ENCODE measurements at regions not wholly inside any gene's neighbourhood (a gene's known extent, or its start where the extent isn't known, plus 50 kb on each side); places are given as distances from the start of the nearest gene placed in this dataset.

DNA sequence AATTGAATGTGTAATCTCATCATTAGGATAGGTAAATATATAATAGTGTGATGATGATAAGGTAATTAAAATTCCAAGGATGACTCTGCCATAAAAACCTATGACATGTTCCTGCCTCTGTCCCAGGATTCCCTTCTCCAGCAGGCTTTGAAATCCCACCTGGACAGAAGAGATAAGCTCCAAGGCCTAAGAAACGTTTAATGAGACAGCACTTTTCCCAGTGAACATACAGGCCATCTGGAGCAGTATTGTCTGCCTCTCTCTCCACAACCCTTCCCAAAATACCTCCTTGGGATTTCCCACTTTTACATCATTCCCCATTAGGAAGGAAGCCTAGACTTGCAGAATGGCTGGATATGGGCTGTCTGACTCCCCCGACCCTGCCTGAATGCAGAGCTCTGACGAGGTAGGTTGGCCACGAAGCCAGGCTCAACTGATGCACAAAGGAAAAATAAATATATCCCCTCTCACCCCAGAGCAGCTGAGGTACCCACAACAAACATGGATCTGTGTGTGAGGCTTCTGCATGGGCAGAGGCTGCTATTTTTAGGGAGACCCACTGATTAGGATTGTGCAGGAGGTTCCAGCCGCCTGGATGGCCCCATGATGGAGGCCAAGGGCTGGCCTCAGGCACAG, 71.0 kb downstream of the TMPRSS5 start:
- no peak for DNase-seq

DNA sequence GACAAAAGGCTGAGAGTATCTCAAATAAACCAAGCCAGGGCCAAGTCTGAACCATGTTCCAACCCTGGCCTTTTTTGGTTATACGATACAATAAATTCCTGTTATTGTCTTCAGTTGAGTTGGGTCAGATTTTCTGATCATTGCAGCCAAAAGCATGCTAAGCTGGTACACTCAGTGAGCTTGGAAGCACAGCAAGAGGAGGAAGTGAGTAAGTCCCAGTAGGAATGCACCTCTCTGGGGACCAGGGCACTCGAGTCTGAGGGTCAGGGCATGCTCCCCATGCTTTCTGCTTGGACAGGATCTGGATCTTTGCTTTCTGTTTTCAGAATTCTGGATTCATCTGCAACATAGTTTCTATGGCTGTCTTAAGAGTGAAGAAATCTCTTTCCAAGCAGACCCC, 73.1 kb downstream of the TMPRSS5 start:
- DNase-seq: no peak

DNA sequence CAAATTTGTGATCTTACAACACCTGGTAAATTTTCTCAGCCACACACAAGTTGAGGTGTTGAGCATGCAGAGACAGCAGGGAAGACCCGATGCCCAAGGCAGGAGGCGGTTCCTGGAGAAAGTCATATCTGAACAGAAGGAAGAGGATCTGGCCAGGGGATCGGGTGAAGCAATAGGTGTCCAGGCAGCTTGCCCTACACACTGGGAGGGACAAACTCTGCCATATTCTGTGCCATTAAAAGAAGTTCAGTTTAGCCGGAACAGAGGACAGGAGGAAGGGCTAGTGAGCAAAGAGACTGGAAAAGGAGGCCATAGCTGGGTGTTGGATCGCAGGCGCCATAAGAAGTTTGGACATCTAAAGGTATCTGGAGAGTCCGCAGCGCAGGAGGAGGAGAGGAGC, 76.5 kb downstream of the TMPRSS5 start:
- no peak for DNase-seq

DNA sequence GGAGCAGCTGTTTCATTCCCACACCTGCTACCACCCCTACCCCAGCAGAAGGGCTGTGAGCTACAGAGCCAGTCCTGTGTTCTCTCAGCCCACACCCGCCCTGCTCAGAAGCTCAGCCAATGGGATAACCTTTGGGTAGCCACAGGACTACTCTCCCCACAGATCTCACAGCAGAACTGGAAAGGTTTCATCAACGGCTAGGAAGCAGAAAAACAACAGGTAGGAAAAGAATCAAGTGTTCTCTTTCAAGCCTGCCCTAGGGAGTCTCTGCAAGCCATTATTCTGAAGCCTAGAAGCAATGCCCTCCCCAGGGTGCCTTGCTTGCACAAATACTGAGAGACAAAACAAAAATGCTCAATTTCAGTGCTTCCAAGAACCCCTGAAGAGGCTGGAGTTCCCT, 77.2 kb downstream of the TMPRSS5 start:
- DNase-seq: no peak

DNA sequence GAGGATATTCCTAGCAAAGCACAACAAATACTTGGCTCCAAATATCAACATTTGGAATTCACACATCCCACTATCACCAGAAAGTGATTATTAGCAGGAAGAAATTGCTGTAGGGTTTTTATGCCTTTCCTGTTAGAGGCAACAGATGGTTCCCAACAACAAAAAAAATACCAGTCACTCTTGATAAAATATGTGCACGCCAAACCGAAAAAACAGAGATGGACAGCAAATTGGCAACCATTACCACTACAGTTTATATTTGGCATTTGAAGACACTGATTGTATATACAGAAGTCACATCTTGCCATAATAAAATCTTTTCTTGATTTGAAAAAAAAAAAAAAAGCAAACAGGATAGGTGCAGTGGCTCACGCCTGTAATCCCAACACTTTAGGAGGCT, 78.2 kb downstream of the TMPRSS5 start:
- DNase-seq: no peak

DNA sequence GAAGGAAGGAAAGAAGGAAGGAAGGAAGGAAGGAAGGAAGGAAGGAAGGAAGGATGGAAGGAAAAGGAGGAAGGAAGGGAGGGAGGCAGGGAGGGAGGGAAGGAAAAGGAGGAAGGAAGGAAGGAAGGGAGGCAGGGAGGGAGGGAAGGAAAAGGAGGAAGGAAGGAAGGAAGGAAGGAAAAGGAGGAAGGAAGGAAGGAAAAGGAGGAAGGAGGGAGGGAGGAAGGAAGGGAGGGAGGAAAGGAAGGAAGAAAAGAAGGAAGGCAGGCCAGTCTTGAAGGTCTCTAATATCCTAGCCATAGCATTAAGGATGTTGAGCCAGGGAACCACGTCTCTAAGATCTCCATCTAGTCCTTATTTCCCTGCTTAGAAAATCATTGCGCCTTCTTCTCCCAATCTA, 78.8 kb downstream of the TMPRSS5 start:
- DNase-seq: no peak

DNA sequence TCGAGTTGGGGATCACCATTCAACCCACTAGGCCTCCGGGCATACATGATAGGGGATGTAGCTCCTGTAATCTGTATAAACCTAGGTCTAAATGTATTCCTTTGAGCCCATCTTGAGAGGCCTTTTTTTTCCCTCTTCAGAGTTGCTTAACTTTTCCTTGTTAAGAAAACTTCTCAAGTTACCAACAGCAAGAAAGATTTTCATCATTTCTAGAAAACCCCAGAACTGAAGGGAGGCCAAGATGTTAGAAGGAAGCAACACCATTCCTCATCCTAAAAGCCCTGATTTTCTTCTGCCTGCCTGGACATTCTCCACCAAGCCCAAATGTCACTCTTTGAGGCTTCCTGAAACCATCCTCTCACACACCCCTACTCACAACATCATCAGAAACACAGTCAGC, 79.4 kb downstream of the TMPRSS5 start:
- no peak for DNase-seq

DNA sequence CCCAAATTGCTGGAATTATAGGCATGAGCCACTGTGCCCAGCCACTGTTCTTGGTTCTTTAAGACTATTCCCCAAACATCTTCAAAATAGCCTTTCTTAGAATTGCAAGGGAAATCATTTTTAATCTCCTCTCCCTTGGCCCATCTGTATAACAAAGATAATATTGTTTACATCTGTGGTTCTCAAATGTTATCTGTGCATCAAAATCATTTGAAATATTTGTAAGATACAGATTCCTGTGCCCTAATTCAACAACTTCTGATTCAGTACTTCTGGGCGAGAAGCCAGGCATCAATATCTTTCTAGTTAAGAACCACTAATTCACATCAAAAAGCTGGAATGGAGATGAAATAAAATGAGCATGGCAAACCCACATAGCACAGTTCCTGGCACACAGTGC, 83.0 kb downstream of the TMPRSS5 start:
- no peak for DNase-seq

DNA sequence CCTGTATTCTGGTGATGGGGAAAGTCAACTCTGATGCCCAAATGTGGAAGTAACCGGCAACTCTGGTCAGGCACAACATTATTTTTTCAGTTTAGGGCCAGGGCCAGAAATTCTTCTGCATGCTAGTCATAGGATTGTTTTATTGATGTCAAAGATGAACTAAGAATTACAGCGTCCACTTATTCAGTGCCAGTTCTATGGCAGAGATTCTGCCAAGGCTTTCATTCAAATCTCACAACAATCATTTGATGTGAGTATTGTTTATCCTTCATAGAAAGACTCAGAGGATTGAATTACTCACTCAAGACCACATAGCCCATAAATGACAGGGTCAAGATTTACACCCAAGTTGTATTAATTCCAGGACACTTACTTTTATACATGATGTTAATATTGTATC, 87.7 kb downstream of the TMPRSS5 start:
- DNase-seq: no peak

DNA sequence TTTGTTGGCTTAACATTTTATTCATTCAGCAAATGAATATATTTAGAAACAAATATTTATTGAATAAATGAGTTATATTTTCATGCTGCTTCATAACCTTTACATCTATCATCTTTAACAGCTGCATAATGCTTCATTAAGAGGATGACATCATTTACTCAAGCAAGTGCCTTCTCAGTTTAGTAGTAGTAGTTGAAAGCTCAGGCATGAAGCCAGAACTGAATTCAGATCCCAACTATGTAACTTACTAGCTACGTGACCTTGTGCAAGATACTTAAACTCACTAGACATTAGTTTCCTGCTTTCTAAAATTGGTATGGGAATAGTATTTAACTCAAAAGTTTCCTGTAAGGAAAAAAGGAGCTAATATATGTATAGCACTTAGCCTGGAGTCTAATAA, 90.3 kb downstream of the TMPRSS5 start:
- no peak for DNase-seq

DNA sequence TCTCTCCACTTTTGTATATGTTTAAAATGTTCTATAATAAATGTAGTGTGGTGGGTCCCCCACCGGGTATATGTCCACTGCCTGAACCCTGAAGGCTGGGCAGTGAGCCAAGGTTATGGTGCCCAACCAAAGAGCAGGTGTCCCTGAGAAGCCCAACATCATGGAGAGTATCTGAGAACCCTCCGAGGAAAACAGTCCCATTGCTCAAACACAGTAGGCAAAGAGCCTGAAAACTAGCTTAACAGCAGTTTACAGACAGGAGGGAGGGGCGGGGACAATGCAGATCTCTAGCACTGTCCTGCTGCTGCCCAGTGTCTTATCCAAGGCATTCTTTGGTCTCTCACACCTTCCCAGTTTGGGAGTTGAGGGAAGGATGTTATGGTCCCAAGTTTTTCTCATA, 91.0 kb downstream of the TMPRSS5 start:
- peak; percentile 18 for DNase-seq

DNA sequence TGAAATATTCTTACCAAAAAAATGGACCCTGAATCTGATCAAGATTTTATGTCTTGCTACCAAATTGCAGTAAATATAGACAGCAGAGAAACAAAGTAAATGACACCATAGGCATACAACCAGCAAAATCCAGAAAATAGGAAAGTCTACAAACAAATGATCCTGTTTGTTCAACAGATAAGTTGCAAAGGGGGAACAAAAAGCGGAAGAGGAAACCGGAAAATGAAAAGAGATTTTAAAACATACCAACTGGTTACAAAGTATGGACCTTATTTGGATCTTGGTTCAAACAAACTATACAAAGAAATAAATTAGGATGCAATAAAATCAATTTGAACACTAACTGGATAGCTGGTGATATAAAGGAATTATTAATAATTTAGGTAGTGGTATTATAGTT, 92.0 kb downstream of the TMPRSS5 start:
- DNase-seq: no peak

DNA sequence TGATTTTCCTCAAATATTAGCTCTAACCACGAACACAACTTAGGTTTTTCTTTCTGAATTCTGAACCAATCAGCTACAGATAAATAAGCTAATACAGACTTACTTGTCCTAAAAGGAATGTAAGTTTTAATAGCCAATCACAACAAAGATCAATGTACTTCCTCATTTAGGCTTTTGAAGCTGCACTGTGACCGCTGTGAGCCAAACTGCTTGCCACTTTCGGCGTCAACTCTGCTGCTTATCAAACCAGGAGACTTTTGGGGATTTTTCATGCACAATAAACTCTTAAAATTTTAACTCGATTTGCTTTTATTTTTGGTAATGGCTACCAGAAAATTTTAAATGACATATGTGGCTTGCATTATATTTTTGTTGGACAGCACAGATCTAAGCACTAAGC, 92.5 kb downstream of the TMPRSS5 start:
- no peak for DNase-seq

DNA sequence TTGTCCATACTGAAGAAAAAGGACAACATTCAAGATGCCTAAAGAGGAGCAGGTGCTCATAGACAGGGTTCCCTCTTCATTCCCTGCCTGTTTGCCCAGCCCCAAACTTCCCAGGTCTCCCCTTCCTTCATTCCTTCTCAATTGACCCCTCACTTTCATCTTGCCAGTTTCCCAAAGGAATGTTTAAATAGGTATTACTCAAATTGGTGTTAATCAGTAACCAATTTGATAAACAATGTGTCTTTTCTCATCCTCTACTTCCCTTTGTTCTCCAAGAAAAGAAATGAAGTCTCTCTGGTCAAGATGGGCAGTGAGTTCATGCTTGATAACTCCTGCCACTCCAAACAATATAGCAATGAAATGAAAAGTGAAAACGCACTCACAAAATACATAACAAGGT, 101.9 kb downstream of the TMPRSS5 start:
- DNase-seq: no peak

DNA sequence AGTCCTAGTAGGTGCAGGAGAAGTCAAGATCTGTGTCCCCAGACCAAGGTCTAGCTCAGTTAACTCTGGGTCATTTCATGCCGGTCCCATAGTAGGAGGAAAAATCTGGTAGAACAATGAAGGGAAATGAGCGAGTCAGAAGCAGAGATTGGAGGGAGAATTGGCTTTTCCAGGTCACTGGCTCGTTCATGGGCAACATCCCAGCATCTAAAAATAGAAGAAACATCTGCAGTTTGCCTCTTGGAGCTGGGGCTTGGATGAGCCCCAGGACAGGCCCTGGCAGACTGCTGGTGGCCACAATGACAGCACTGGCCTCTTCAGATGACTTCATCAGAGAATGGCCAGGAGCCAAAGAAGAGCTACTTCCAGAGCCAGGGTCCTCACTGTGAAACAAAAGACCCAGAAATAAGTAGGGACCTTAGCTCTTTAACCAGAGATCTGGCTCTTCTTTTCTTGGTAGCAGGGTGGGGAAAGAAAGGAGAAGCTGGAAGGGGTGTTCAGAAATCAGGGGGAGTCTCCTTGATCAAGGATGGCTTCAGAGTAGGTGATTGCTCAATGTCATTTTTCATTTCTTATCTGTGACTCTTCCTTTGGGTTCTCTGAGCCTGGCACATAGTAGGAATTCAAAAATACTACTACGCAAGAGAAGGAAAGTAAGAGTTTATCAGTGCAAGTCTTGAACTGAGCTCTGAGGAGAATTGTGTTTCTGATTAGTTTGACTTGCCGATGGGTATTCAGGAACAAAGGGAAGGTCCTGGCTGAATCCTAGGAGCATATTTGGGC, 102.6 kb downstream of the TMPRSS5 start:
- no peak for DNase-seq

DNA sequence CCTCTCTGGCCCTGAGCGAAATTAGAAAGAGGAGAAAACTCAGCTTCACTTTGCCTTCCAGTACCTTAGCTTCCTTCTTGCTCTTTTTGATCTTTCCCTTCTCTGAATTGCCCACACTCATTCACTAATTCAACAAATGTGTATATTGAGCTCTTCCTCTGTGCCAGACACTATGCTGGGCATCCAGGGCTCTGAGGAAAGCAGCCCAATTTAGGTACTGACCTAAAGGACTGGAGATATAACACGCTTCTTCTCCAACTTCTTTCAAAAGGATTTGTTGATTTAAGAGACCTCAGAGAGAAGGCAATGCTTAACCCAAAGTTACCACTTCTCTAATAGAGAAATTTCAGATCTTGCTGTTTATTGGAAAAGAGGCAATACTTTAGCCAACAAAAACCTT, 103.6 kb downstream of the TMPRSS5 start:
- DNase-seq: no peak

DNA sequence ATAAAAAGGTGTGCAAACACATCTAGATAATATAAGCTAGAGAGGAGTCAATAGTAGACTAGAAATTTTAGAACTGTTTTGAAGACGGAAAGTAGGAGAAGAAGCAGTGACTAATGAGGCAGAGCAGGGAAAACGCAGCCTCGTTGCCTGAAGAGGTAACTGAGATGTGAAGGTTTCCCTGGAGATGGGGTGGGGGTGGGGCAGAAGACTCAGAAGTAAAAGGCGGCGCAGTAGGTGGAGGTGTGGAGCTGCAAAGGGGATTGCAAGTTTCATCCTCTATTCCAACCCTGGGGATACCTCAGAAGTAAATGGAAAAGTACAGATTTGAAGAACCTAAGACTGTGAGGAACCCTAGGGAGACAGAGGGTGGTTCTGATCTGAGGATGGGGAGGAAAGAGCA, 109.5 kb downstream of the TMPRSS5 start:
- no peak for DNase-seq

DNA sequence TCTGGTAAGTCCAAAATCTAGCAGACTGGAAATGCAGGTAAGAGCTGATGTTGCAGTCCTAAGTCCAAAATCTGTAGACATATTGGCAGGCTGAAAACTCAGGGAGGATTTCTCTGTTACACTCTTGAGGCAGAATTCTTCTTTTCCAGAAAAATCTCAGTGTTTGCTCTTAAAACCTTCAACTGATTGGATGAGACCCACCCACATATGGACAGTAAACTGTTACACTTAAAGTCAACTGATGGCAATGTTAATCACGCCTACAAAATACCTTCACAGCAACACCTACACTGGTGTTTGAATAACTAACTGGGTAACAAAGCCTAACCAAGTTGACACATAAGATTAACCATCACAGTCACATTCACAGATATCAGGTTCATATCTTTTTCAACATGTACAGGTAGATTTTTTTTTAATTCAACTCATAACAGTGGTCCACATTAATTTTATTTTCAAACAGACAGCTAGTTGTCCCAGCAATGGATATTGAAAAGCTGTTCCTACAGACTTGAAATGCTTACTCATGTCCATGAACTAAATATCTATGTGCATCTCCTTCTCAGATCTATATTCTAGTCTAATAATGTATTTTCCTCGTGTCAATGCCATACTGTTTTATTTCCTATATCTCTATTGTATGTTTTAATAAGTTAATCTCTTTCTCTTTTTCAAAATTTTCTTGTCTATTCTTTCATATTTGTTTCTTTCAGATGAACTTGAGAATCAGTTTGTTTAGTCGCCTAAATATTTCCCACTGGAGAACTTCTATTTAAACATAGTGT, 110.1 kb downstream of the TMPRSS5 start:
- DNase-seq: no peak

DNA sequence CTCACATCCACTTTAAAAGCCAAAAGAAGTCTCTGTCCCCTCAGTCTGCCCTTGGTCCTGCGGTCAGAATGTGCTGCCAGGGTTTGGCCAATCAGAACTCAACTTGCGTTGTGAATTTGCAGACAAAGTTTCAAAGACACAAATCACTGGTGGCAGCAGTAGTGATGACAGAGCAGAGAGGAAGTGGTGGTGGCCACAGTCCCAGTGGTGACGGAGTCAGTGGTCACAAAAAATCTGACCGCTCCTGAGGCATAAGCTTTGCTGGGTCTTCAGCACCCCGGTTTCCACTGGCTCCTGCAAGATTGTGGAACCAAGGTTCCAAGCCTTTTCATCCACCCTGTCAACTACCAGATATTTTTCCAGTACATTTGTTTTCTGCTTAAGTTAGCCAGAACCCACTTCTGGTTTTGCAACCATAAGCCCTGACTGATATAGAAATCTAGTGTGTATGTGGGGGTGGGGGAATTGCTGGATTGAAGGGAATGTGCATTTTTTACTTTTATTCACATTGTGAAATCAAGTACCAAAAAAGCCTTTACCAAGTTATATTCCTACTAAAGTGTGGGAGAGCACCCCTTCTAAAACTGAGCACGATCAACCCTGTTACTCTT, 112.3 kb downstream of the TMPRSS5 start:
- DNase-seq: no peak

DNA sequence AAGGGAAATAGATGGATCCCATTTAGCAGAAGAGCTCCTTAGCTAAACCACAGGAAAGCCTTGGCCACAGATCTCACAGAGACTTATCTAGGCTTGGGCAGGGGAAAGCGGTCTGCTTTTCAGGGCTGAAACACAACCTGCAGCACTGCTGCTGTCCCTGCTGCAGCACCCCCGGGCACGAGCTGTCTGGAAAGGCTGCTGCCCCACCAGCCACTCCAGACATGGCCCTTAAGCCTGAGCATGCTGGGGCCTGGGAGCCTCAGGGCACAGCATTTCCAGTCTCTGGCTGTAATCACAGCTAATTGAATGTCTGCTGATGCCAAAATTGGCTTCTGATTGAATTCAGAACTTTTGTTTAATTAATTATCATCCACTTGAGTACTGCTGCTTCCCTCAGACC, 115.0 kb downstream of the TMPRSS5 start:
- DNase-seq: no peak

DNA sequence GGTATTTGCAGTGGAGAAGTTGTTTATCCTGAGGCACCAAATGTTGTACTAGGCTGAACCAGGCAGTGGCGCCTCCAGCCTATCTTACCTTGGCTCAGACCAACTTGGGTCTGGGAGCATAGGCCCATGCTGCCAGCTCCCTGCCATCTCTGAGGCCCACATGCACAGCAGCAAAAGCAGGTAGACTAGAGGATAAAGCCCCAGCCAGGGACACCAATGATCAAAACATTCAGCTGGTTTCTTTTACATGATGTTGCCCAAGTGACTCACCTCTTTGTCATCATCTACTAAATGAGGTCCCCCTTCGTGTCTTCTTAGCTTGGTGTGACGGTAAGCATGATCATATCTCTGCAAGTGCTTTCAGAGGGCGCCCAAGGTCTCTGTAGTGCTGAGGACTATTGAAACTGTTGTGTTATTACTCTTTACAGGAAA, 112.1 kb upstream of the DRD2 start:
- DNase-seq: no peak

DNA sequence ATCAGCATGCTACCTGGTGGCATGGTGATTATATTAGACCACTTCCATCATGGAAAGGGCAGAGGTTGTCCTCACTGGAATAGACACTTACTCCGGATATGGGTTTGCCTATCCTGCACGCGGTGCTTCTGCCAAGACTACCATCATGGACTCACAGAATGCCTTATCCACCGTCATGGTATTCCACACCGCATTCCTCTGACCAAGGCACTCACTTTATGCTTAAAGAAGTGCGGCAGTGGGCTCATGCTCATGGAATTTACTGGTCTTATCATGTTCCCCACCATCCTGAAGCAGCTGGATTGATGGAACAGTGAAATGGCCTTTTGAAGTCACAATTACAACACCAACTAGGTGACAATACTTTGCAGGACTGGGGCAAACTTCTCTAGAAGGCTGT, 109.2 kb upstream of the DRD2 start:
- DNase-seq: no peak

DNA sequence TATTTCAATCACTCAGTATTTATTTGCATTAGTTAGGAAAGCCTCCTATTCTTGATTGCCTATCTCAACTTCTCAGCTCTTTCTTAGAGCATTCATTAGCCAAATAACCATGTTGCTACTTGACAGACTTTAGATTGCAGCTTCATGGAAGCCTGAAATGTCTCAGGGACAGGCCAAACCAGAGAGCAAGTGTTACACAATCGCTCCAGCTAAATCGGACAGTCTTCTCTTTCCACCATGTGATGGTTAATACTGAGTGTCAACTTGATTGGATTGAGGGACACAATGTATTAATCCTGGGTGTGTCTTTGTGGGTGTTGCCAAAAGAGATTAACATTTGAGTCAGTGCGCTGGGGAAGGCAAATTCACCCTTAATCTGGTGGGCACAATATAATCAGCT, 106.5 kb upstream of the DRD2 start:
- DNase-seq: no peak
